Uterus (tissue), 2 donors: ENCODE measurements at regions not wholly inside any gene's neighbourhood (a gene's known extent, or its start where the extent isn't known, plus 50 kb on each side); places are given as distances from the start of the nearest gene placed in this dataset.

ENCODE experiments used
- POLR2A ChIP-seq, 2 donors: fragments of 450-650 bp; IDR thresholded peaks; one replicate each; pipeline ENCODE4 v1.6.1; 2016; ENCODE audit warnings: antibody characterized with exemption in 2 of 2, mild to moderate bottlenecking in 1 of 2, moderate library complexity in 1 of 2
- TF ChIP-seq, protein P1 (sequence below), 4 experiments: fragments of 200-600 bp in 2 of 4; fragments of 450-650 bp in 2 of 4; sonication (generic) in 2 of 4; IDR thresholded peaks; one replicate each; pipeline ENCODE4 v1.5.1; 2016 to 2019; ENCODE audit warnings: antibody characterized with exemption in 4 of 4, mild to moderate bottlenecking in 2 of 4, moderate library complexity in 1 of 4

- TF ChIP-seq, protein P1, sequence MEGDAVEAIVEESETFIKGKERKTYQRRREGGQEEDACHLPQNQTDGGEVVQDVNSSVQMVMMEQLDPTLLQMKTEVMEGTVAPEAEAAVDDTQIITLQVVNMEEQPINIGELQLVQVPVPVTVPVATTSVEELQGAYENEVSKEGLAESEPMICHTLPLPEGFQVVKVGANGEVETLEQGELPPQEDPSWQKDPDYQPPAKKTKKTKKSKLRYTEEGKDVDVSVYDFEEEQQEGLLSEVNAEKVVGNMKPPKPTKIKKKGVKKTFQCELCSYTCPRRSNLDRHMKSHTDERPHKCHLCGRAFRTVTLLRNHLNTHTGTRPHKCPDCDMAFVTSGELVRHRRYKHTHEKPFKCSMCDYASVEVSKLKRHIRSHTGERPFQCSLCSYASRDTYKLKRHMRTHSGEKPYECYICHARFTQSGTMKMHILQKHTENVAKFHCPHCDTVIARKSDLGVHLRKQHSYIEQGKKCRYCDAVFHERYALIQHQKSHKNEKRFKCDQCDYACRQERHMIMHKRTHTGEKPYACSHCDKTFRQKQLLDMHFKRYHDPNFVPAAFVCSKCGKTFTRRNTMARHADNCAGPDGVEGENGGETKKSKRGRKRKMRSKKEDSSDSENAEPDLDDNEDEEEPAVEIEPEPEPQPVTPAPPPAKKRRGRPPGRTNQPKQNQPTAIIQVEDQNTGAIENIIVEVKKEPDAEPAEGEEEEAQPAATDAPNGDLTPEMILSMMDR (IDR thresholded peaks at IDR 0.05), result no peak
- TF ChIP-seq POLR2A (IDR thresholded peaks at IDR 0.05), result no peak
Observed at GRCh38 chr11:115929618-115930129, 425.5 kb upstream of the CADM1 start.
